ENCODE measurements at regions not wholly inside any gene's neighbourhood (a gene's known extent, or its start where the extent isn't known, plus 50 kb on each side); places are given as distances from the start of the nearest gene placed in this dataset.

GRCh38 chr3:111331306-111331705 is 210.7 kb upstream of the CD96 start (continued):
- no peak for TF ChIP-seq ZBTB33 (IDR thresholded peaks at IDR 0.05; ENCODE audit: extremely low read depth, insufficient replicate concordance, low read length)
- TF ChIP-seq TCF7L2 (IDR thresholded peaks at IDR 0.05; ENCODE audit: borderline replicate concordance, extremely low read depth, insufficient read depth, insufficient read length): no peak

- no peak for ATAC-seq
- Histone ChIP-seq H3K4me3 (replicated peaks in 1 of 2; ENCODE audit: low read depth in 1 of 2, low read length in 2 of 2) (no peak overlapping the region), H4K20me1 (ENCODE audit: insufficient read depth) (no peaks in the 10 kb centered on the region), H2AFZ (ENCODE audit: low read depth, low read length, poor library complexity, severe bottlenecking) (no peak overlapping the region), H3K27ac (ENCODE audit: low read depth, low read length) (no peak overlapping the region), H3K9me2 (ENCODE audit: insufficient read depth) (no peaks in the 10 kb centered on the region; the same call in 1 of the 2 replicates), H3K4me1 (ENCODE audit: control insufficient read depth in 1 of 2, insufficient read depth in 2 of 2, low read length in 2 of 2) (peaks cover 0 to 16% of the 10 kb centered on the region in 2 experiments; a peak in 2 of 4 replicates), H3K9ac (ENCODE audit: low read length) (no peak overlapping the region), H3K9me3 (ENCODE audit: control insufficient read depth in 1 of 2, insufficient read depth in 1 of 2, low read depth in 1 of 2, low read length in 2 of 2) (no peaks in the 10 kb centered on the region), H3K4me2 (ENCODE audit: low read length) (no peak overlapping the region), H3K36me3 (ENCODE audit: control insufficient read depth in 1 of 2, insufficient read depth in 2 of 2, low read length in 2 of 2) (no peaks in the 10 kb centered on the region; a peak in 1 of 4 replicates), H3K27me3 (ENCODE audit: insufficient read depth, low read length) (no peaks in the 10 kb centered on the region), H3K79me2 (ENCODE audit: insufficient read depth, low read length) (no peaks in the 10 kb centered on the region)
- no TSS peak for BruUV-seq (replicated peaks)
- TF ChIP-seq EZH2 (IDR thresholded peaks at IDR 0.05) (no peak), ZNF274 (IDR thresholded peaks at IDR 0.05; ENCODE audit: low read depth, low read length) (no peak), ZBTB33 (IDR thresholded peaks at IDR 0.05; ENCODE audit: extremely low read depth, insufficient replicate concordance, low read length) (no peak), EZH2phosphoT487 (IDR thresholded peaks at IDR 0.05; ENCODE audit: borderline replicate concordance) (no peak), ATF3 (IDR thresholded peaks at IDR 0.05) (no peak), POLR2A (IDR thresholded peaks at IDR 0.05; ENCODE audit: borderline replicate concordance, extremely low read depth, insufficient read depth, insufficient read length) (no peak)
- POLR2A ChIA-PET: no interaction called here
- RAD21 ChIA-PET (ENCODE audit: low non-redundant PET in 1 of 2, low total read pairs in 2 of 2, uncharacterized antibody in 2 of 2, unreplicated experiment in 2 of 2): no interaction called here
- intact Hi-C loops (cut with micrococcal nuclease): loop anchor here (10.0 kb wide), 1 partner anchor 257 kb away; the partner anchor contains the start of gene NECTIN3
- CTCF ChIA-PET: no interaction called here
- no peak for DNase-seq (ENCODE audit: low read depth, low spot score)
Measured at GRCh38 chr3:111331912-111332311, 210.1 kb upstream of the CD96 start.

Measured in HCT116 (cell line).